ENCODE measurements at regions not wholly inside any gene's neighbourhood (a gene's known extent, or its start where the extent isn't known, plus 50 kb on each side); places are given as distances from the start of the nearest gene placed in this dataset.

DNA sequence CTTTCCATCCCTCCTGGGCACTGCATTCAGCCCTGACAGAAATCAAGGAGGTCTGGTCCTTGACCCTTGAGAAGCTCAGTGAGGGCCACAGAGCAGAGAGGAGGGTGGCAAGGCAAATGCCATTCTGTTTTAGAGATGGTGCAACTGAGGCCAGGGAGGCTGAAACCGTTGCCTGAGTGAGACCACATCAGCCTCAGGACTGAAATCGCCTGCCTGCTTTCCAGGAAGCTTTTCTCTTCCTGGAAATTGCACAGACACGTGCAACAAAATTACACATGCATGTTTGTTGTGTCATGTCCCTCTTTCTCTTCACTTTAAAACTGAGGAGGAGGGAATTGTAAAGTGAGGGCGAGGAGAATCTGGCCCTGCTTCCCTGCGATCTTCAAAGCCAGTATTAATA, 113.7 kb upstream of the PDE10A start:
- H3K27ac ChIP-seq (ENCODE audit: low read depth in 1 of 2, low read length in 2 of 2): no peak overlapping the region
- H3K27me3 ChIP-seq (ENCODE audit: control insufficient read depth in 4 of 4, insufficient read depth in 4 of 4, low read length in 3 of 4): no peaks in the 10 kb centered on the region
- no peaks in the 10 kb centered on the region for H3K9me3 ChIP-seq (ENCODE audit: control insufficient read depth in 4 of 4, low read length in 3 of 4)
- TF ChIP-seq HNF4A (conservative IDR thresholded peaks at IDR 0.05) (no peak), JUND (IDR thresholded peaks at IDR 0.05) (no peak), RAD21 (IDR thresholded peaks at IDR 0.05) (no peak), FOXA1 (IDR thresholded peaks at IDR 0.05) (no peak), YY1 (IDR thresholded peaks at IDR 0.05) (no peak), GABPA (IDR thresholded peaks at IDR 0.05 in 1 of 2, conservative IDR thresholded peaks at IDR 0.05 in 1 of 2) (no peak)
- TF ChIP-seq, protein P1, sequence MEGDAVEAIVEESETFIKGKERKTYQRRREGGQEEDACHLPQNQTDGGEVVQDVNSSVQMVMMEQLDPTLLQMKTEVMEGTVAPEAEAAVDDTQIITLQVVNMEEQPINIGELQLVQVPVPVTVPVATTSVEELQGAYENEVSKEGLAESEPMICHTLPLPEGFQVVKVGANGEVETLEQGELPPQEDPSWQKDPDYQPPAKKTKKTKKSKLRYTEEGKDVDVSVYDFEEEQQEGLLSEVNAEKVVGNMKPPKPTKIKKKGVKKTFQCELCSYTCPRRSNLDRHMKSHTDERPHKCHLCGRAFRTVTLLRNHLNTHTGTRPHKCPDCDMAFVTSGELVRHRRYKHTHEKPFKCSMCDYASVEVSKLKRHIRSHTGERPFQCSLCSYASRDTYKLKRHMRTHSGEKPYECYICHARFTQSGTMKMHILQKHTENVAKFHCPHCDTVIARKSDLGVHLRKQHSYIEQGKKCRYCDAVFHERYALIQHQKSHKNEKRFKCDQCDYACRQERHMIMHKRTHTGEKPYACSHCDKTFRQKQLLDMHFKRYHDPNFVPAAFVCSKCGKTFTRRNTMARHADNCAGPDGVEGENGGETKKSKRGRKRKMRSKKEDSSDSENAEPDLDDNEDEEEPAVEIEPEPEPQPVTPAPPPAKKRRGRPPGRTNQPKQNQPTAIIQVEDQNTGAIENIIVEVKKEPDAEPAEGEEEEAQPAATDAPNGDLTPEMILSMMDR (IDR thresholded peaks at IDR 0.05; ENCODE audit: low read depth, low read length, missing input control): no peak
- TF ChIP-seq, protein P2, sequence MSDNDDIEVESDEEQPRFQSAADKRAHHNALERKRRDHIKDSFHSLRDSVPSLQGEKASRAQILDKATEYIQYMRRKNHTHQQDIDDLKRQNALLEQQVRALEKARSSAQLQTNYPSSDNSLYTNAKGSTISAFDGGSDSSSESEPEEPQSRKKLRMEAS (IDR thresholded peaks at IDR 0.05): no peak
- TF ChIP-seq, protein P3, sequence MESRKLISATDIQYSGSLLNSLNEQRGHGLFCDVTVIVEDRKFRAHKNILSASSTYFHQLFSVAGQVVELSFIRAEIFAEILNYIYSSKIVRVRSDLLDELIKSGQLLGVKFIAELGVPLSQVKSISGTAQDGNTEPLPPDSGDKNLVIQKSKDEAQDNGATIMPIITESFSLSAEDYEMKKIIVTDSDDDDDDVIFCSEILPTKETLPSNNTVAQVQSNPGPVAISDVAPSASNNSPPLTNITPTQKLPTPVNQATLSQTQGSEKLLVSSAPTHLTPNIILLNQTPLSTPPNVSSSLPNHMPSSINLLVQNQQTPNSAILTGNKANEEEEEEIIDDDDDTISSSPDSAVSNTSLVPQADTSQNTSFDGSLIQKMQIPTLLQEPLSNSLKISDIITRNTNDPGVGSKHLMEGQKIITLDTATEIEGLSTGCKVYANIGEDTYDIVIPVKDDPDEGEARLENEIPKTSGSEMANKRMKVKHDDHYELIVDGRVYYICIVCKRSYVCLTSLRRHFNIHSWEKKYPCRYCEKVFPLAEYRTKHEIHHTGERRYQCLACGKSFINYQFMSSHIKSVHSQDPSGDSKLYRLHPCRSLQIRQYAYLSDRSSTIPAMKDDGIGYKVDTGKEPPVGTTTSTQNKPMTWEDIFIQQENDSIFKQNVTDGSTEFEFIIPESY (IDR thresholded peaks at IDR 0.05): no peak
- TF ChIP-seq, protein P4, sequence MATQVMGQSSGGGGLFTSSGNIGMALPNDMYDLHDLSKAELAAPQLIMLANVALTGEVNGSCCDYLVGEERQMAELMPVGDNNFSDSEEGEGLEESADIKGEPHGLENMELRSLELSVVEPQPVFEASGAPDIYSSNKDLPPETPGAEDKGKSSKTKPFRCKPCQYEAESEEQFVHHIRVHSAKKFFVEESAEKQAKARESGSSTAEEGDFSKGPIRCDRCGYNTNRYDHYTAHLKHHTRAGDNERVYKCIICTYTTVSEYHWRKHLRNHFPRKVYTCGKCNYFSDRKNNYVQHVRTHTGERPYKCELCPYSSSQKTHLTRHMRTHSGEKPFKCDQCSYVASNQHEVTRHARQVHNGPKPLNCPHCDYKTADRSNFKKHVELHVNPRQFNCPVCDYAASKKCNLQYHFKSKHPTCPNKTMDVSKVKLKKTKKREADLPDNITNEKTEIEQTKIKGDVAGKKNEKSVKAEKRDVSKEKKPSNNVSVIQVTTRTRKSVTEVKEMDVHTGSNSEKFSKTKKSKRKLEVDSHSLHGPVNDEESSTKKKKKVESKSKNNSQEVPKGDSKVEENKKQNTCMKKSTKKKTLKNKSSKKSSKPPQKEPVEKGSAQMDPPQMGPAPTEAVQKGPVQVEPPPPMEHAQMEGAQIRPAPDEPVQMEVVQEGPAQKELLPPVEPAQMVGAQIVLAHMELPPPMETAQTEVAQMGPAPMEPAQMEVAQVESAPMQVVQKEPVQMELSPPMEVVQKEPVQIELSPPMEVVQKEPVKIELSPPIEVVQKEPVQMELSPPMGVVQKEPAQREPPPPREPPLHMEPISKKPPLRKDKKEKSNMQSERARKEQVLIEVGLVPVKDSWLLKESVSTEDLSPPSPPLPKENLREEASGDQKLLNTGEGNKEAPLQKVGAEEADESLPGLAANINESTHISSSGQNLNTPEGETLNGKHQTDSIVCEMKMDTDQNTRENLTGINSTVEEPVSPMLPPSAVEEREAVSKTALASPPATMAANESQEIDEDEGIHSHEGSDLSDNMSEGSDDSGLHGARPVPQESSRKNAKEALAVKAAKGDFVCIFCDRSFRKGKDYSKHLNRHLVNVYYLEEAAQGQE (IDR thresholded peaks at IDR 0.05): no peak
- H3K4me3 ChIP-seq (ENCODE audit: low read depth in 1 of 3, low read length in 3 of 3): no peak overlapping the region
- H3K4me1 ChIP-seq (ENCODE audit: control insufficient read depth in 4 of 4, insufficient read depth in 4 of 4, low read length in 3 of 4): peaks cover 0 to 6% (median 3%) of the 10 kb centered on the region in 4 donors
- 72% methylated on average over 5 of the region's 5 CpGs for WGBS
- H3K9ac ChIP-seq (ENCODE audit: low read depth in 1 of 2, low read length in 2 of 2): no peak overlapping the region
- H3K36me3 ChIP-seq (ENCODE audit: control insufficient read depth in 4 of 4, insufficient read depth in 3 of 4, low read depth in 1 of 4, low read length in 3 of 4): no peaks in the 10 kb centered on the region
- no peak for DNase-seq (ENCODE audit: low spot score)

DNA sequence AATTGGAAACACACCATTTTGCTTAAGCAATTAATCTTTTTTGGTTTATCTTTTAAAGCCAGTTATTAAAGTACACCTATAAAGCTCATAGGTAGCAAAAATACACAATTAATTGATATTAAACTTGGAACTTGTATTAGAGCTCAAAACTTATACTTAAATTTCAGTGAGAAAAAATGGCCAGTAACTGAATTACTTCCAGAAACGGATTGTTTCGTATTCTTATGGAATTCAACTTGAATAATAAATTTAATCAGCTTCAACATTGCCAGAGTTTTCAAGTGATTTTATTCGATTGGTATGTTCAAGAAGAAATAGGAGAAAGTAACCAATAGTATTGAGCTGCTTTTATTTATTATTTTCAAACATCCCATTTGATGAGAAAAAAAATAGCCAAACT, 112.7 kb upstream of the PDE10A start:
- Histone ChIP-seq H3K27me3 (ENCODE audit: control insufficient read depth in 4 of 4, insufficient read depth in 4 of 4, low read length in 3 of 4) (no peaks in the 10 kb centered on the region), H3K27ac (ENCODE audit: low read depth in 1 of 2, low read length in 2 of 2) (no peak overlapping the region), H3K9ac (ENCODE audit: low read depth in 1 of 2, low read length in 2 of 2) (no peak overlapping the region), H3K36me3 (ENCODE audit: control insufficient read depth in 4 of 4, insufficient read depth in 3 of 4, low read depth in 1 of 4, low read length in 3 of 4) (no peaks in the 10 kb centered on the region), H3K9me3 (ENCODE audit: control insufficient read depth in 4 of 4, low read length in 3 of 4) (no peaks in the 10 kb centered on the region), H3K4me1 (ENCODE audit: control insufficient read depth in 4 of 4, insufficient read depth in 4 of 4, low read length in 3 of 4) (peaks cover 0 to 6% (median 3%) of the 10 kb centered on the region in 4 donors), H3K4me3 (ENCODE audit: low read depth in 1 of 3, low read length in 3 of 3) (no peak overlapping the region)
- DNase-seq (ENCODE audit: low spot score): no peak
- TF ChIP-seq NR2F2 (IDR thresholded peaks at IDR 0.05) (no peak), JUND (IDR thresholded peaks at IDR 0.05) (no peak)
- 84% methylated on average over 3 of the region's 3 CpGs for WGBS
